GM12878 (cell line): ENCODE measurements at regions not wholly inside any gene's neighbourhood (a gene's known extent, or its start where the extent isn't known, plus 50 kb on each side); places are given as distances from the start of the nearest gene placed in this dataset.

Experiments
- ATAC-seq: fragments of 200-7000 bp; cut with Tn5 transposase; 3 replicates; pipeline ENCODE4 v1.9.1; 2020; ENCODE audit warnings: mild to moderate bottlenecking, moderate library complexity
- BruUV-seq: library from RNA; stranded (reverse); fragments of 400-500 nt; replicated peaks from 2 replicates; lab custom pipeline; 2021; lab: Mats Ljungman, UMichigan
- CTCF ChIA-PET: fragments of 300-600 bp; sonication (Branson Sonifier 250); formaldehyde crosslinking; extraction: SDS; loops from one replicate; lab custom pipeline; 2021; ENCODE audit warnings: inconsistent platforms; lab: Yijun Ruan, JAX
- POLR2A ChIA-PET: fragments of 350-600 bp; formaldehyde crosslinking; extraction: SDS; loops from one replicate; lab custom pipeline; 2021; ENCODE audit warnings: inconsistent platforms; lab: Charles Lee
- RAD21 ChIA-PET: fragments of 300-600 bp; sonication (Branson Sonifier 250); formaldehyde crosslinking; loops from one replicate; lab custom pipeline; 2023; ENCODE audit warnings: antibody characterized with exemption; ENCODE audit not compliant: unreplicated experiment; lab: Charles Lee
- SMC1A ChIA-PET: fragments of 300-600 bp; sonication (Branson Sonifier 250); formaldehyde crosslinking; loops from one replicate; lab custom pipeline; 2023; ENCODE audit not compliant: unreplicated experiment, uncharacterized antibody; lab: Charles Lee
- DNase-seq: peaks from one replicate; pipeline ENCODE4 v3.0.0-alpha.2; 2011; ENCODE audit warnings: low read depth, low spot score
- FAIRE-seq: peaks from 3 replicates; lab custom pipeline; 2011; peaks lifted over from hg19 to GRCh38; lab: Jason Lieb, UNC
- H2AFZ ChIP-seq: 2 replicates; pipeline ENCODE4 v1.6.0; 2011; ENCODE audit warnings: low read depth, low read length, control low read depth; ENCODE audit not compliant: control insufficient read depth
- H3K27ac ChIP-seq: 2 replicates; pipeline ENCODE4 v1.5.1; 2011; ENCODE audit warnings: control low read depth; ENCODE audit not compliant: control insufficient read depth, insufficient read depth
- H3K27me3 ChIP-seq, 2 experiments: replicated peaks in 1 of 2; 2 replicates each; pipeline versions ENCODE4 v1.6.0 to v1.6.1; 2011; ENCODE audit warnings: low read length in 1 of 2; ENCODE audit not compliant: control insufficient read depth in 2 of 2, insufficient read depth in 2 of 2
- H3K36me3 ChIP-seq, 2 experiments: 2 replicates each; pipeline ENCODE4 v1.5.1; 2011; ENCODE audit warnings: low read length in 1 of 2; ENCODE audit not compliant: control insufficient read depth in 2 of 2, insufficient read depth in 2 of 2
- H3K4me1 ChIP-seq: 2 replicates; pipeline ENCODE4 v1.6.1; 2011; ENCODE audit warnings: mild to moderate bottlenecking, low read length, moderate library complexity, mixed read lengths; ENCODE audit not compliant: control insufficient read depth, insufficient read depth
- H3K4me2 ChIP-seq: 2 replicates; pipeline ENCODE4 v1.6.0; 2011; ENCODE audit warnings: control low read depth; ENCODE audit not compliant: control insufficient read depth, insufficient read depth
- H3K4me3 ChIP-seq: fragments of 200-600 bp; sonication (generic); 2 replicates; pipeline ENCODE4 v1.5.1; 2016
- H3K79me2 ChIP-seq: 2 replicates; pipeline ENCODE4 v1.6.0; 2011; ENCODE audit warnings: low read length; ENCODE audit not compliant: control insufficient read depth, insufficient read depth
- H3K9ac ChIP-seq: 2 replicates; pipeline ENCODE4 v1.8.0; 2011; ENCODE audit warnings: low read length, control low read depth, mixed read lengths; ENCODE audit not compliant: control insufficient read depth, insufficient read depth
- H3K9me3 ChIP-seq: replicated peaks from 3 replicates; pipeline ENCODE4 v1.5.1; 2011; ENCODE audit warnings: mild to moderate bottlenecking, low read length; ENCODE audit not compliant: control insufficient read depth, insufficient read depth
- H4K20me1 ChIP-seq: 2 replicates; pipeline ENCODE4 v1.6.0; 2011; ENCODE audit not compliant: control insufficient read depth, insufficient read depth
- BACH1 ChIP-seq: fragments of 450-650 bp; IDR thresholded peaks from 2 replicates; pipeline ENCODE4 v1.6.1; 2017; ENCODE audit warnings: mild to moderate bottlenecking, borderline replicate concordance
- CBX5 ChIP-seq: sonication (generic); IDR thresholded peaks from 2 replicates; pipeline ENCODE4 v1.6.1; 2016; ENCODE audit warnings: low read depth, moderate library complexity, mild to moderate bottlenecking, inconsistent platforms
- HDAC6 ChIP-seq: fragments of 200-600 bp; sonication (generic); IDR thresholded peaks from one replicate; pipeline ENCODE4 v1.8.0; 2017; ENCODE audit warnings: antibody characterized with exemption; ENCODE audit not compliant: unreplicated experiment
- JUNB ChIP-seq: IDR thresholded peaks from 2 replicates; pipeline ENCODE4 v1.6.1; 2016; ENCODE audit warnings: antibody characterized with exemption, mild to moderate bottlenecking
- LARP7 ChIP-seq: fragments of 450-650 bp; IDR thresholded peaks from 2 replicates; pipeline ENCODE4 v1.6.1; 2017; ENCODE audit warnings: mild to moderate bottlenecking
- NR2C1 ChIP-seq: fragments of 450-650 bp; IDR thresholded peaks from 2 replicates; pipeline ENCODE4 v1.6.1; 2017; ENCODE audit warnings: antibody characterized with exemption, mild to moderate bottlenecking, moderate library complexity
- NRF1 ChIP-seq: conservative IDR thresholded peaks from 2 replicates; pipeline ENCODE4 v1.6.1; 2011; ENCODE audit warnings: mild to moderate bottlenecking, low read depth, low read length, improper control_type of control experiment
- SREBF1 ChIP-seq: IDR thresholded peaks from 2 replicates; pipeline ENCODE4 v1.6.1; 2012; ENCODE audit warnings: mild to moderate bottlenecking, low read length
- ZNF207 ChIP-seq: fragments of 450-650 bp; IDR thresholded peaks from 2 replicates; pipeline ENCODE4 v1.6.1; 2014; ENCODE audit warnings: antibody characterized with exemption, mild to moderate bottlenecking, borderline replicate concordance
- ZNF24 ChIP-seq: fragments of 450-650 bp; IDR thresholded peaks from 2 replicates; pipeline ENCODE4 v1.6.1; 2017; ENCODE audit warnings: antibody characterized with exemption, mild to moderate bottlenecking
- ZSCAN29 ChIP-seq: fragments of 450-650 bp; IDR thresholded peaks from 2 replicates; pipeline ENCODE4 v1.6.1; 2017; ENCODE audit warnings: mild to moderate bottlenecking, moderate library complexity
- WGBS: methylation state at CpG from one replicate; pipeline ENCODE4 v1.1.6; 2016; ENCODE audit warnings: low lambda C conversion rate; ENCODE audit not compliant: insufficient replicate concordance, insufficient coverage; ENCODE audit errors: missing lambda C conversion rate; 5-methylcytosine and 5-hydroxymethylcytosine counted together
- in situ Hi-C: fragments of 300-500 bp; cut with MboI; formaldehyde crosslinking; loops from 9 replicates; pipeline ENCODE4 v1.14.3; 2018; ENCODE audit warnings: mixed read lengths
- intact Hi-C: fragments of 100-400 bp; cut with micrococcal nuclease; formaldehyde crosslinking; loops from one replicate; pipeline ENCODE4 v1.14.2; 2022; ENCODE audit not compliant: unreplicated experiment
- TF ChIP-seq, protein P1 (sequence below): IDR thresholded peaks from 2 replicates; pipeline ENCODE4 v1.6.1; 2011; ENCODE audit warnings: mild to moderate bottlenecking, low read depth, low read length, moderate library complexity; ENCODE audit not compliant: insufficient replicate concordance
- TF ChIP-seq, protein P2 (sequence below): IDR thresholded peaks from 2 replicates; pipeline ENCODE4 v1.6.1; 2011; ENCODE audit warnings: borderline replicate concordance, low read depth, mild to moderate bottlenecking, moderate library complexity, low read length; ENCODE audit not compliant: insufficient read depth, poor library complexity, severe bottlenecking
- TF ChIP-seq, protein P3 (sequence below): fragments of 450-650 bp; IDR thresholded peaks from 2 replicates; pipeline ENCODE4 v1.6.1; 2017; ENCODE audit warnings: mild to moderate bottlenecking, low read depth, inconsistent platforms; ENCODE audit not compliant: poor library complexity, severe bottlenecking
- TF ChIP-seq, protein P4 (sequence below): fragments of 450-650 bp; IDR thresholded peaks from 2 replicates; pipeline ENCODE4 v1.6.1; 2018; ENCODE audit warnings: mild to moderate bottlenecking, low read depth, moderate library complexity; ENCODE audit not compliant: partially characterized antibody
- TF ChIP-seq, protein P5 (sequence below): IDR thresholded peaks from 2 replicates; pipeline ENCODE4 v1.6.1; 2012; ENCODE audit warnings: low read depth, low read length, improper control_type of control experiment

DNA sequence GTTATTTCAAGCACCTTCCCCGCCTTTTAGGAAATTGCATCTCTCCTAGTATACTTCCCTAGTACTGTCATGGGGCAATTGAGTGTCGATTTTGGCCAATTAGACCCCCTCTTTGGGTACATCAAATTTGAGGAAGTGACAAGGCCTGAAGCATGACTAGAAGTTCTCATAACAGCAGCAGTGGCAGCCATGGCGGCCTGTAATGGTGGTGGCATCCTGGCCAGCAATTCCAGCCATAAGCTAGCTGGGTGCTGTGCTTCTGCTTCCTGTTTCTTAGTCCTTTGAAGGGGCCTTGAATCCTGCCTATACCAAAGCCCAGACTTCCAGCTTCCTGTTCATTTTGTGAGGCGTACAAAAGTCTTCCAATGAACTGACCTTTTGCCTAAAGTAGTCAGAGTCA lies 523.1 kb downstream of the PLCL1 start:
- CTCF ChIA-PET = no interaction called here
- in situ Hi-C loops = no loop called here

More for the DNA sequence above, 523.1 kb downstream of the PLCL1 start:
- H3K27me3 ChIP-seq = no peaks in the 10 kb centered on the region; a peak in 1 of 4 replicates
- DNase-seq = no peak
- no peak for ATAC-seq
- intact Hi-C loops = no loop called here
- BruUV-seq = no TSS peak
- no peak overlapping the region for H3K9ac ChIP-seq
- H3K4me1 ChIP-seq = no peaks in the 10 kb centered on the region
- H3K27ac ChIP-seq = no peak overlapping the region
- TF ChIP-seq, protein P1, sequence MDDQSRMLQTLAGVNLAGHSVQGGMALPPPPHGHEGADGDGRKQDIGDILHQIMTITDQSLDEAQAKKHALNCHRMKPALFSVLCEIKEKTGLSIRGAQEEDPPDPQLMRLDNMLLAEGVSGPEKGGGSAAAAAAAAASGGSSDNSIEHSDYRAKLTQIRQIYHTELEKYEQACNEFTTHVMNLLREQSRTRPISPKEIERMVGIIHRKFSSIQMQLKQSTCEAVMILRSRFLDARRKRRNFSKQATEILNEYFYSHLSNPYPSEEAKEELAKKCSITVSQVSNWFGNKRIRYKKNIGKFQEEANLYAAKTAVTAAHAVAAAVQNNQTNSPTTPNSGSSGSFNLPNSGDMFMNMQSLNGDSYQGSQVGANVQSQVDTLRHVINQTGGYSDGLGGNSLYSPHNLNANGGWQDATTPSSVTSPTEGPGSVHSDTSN = no peak
- TF ChIP-seq, protein P2, sequence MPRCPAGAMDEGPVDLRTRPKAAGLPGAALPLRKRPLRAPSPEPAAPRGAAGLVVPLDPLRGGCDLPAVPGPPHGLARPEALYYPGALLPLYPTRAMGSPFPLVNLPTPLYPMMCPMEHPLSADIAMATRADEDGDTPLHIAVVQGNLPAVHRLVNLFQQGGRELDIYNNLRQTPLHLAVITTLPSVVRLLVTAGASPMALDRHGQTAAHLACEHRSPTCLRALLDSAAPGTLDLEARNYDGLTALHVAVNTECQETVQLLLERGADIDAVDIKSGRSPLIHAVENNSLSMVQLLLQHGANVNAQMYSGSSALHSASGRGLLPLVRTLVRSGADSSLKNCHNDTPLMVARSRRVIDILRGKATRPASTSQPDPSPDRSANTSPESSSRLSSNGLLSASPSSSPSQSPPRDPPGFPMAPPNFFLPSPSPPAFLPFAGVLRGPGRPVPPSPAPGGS = no peak
- TF ChIP-seq, protein P3, sequence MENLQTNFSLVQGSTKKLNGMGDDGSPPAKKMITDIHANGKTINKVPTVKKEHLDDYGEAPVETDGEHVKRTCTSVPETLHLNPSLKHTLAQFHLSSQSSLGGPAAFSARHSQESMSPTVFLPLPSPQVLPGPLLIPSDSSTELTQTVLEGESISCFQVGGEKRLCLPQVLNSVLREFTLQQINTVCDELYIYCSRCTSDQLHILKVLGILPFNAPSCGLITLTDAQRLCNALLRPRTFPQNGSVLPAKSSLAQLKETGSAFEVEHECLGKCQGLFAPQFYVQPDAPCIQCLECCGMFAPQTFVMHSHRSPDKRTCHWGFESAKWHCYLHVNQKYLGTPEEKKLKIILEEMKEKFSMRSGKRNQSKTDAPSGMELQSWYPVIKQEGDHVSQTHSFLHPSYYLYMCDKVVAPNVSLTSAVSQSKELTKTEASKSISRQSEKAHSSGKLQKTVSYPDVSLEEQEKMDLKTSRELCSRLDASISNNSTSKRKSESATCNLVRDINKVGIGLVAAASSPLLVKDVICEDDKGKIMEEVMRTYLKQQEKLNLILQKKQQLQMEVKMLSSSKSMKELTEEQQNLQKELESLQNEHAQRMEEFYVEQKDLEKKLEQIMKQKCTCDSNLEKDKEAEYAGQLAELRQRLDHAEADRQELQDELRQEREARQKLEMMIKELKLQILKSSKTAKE = no peak
- TF ChIP-seq, protein P4, sequence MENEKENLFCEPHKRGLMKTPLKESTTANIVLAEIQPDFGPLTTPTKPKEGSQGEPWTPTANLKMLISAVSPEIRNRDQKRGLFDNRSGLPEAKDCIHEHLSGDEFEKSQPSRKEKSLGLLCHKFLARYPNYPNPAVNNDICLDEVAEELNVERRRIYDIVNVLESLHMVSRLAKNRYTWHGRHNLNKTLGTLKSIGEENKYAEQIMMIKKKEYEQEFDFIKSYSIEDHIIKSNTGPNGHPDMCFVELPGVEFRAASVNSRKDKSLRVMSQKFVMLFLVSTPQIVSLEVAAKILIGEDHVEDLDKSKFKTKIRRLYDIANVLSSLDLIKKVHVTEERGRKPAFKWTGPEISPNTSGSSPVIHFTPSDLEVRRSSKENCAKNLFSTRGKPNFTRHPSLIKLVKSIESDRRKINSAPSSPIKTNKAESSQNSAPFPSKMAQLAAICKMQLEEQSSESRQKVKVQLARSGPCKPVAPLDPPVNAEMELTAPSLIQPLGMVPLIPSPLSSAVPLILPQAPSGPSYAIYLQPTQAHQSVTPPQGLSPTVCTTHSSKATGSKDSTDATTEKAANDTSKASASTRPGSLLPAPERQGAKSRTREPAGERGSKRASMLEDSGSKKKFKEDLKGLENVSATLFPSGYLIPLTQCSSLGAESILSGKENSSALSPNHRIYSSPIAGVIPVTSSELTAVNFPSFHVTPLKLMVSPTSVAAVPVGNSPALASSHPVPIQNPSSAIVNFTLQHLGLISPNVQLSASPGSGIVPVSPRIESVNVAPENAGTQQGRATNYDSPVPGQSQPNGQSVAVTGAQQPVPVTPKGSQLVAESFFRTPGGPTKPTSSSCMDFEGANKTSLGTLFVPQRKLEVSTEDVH = no peak
- TF ChIP-seq LARP7 (no peak), HDAC6 (no peak), CBX5 (no peak), SREBF1 (no peak), BACH1 (no peak), NRF1 (no peak), JUNB (no peak), ZSCAN29 (no peak), NR2C1 (no peak), ZNF207 (no peak), ZNF24 (no peak)
- TF ChIP-seq, protein P5, sequence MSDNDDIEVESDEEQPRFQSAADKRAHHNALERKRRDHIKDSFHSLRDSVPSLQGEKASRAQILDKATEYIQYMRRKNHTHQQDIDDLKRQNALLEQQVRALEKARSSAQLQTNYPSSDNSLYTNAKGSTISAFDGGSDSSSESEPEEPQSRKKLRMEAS = no peak
- no peak overlapping the region for H3K4me2 ChIP-seq
- POLR2A ChIA-PET = no interaction called here
- no peaks in the 10 kb centered on the region for H3K79me2 ChIP-seq
- H3K4me3 ChIP-seq = no peak overlapping the region
- SMC1A ChIA-PET = no interaction called here
- H4K20me1 ChIP-seq = no peaks in the 10 kb centered on the region
- RAD21 ChIA-PET = no interaction called here
- H2AFZ ChIP-seq = no peak overlapping the region
- 56% methylated on average over 4 of the region's 4 CpGs for WGBS
- H3K9me3 ChIP-seq = no peaks in the 10 kb centered on the region; the same call in 2 of the 3 replicates
- FAIRE-seq = no peak
- no peaks in the 10 kb centered on the region for H3K36me3 ChIP-seq
